AG10803 (cell line): ENCODE measurements at regions not wholly inside any gene's neighbourhood (a gene's known extent, or its start where the extent isn't known, plus 50 kb on each side); places are given as distances from the start of the nearest gene placed in this dataset.
A peak's percentile ranks its signal among the peaks of the same experiment; 100 is the strongest.

ENCODE experiments used
- DNase-seq: peaks from one replicate; pipeline ENCODE4 v3.0.0; 2010; ENCODE audit warnings: low read depth
- H3K4me3 ChIP-seq: 2 replicates; pipeline ENCODE4 v1.5.1; 2011; ENCODE audit warnings: mild to moderate bottlenecking, low read length, control low read depth
- CTCF ChIP-seq: conservative IDR thresholded peaks from 2 replicates; pipeline ENCODE4 v1.5.1; 2011; ENCODE audit warnings: mild to moderate bottlenecking, low read length, control low read depth, inconsistent platforms

DNA sequence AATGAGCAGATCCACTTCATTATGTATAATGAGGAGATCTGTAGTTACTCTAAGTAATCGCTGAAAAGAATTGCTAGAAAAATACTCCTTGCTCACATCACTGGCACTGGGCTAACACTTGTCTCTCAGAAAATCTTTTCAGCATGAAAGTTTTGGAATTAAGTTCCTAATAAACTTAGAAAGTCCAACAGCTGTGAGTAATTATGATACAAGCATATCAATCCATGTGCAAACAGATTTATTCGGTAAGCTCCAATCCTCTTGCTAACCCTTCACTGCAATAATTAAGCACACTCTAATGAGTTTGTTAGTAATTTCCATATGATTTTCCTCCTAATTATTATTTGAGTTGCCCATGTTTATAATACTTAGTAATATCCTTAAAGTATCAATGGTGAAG lies 652.6 kb upstream of the WWC1 start:
- no peak for TF ChIP-seq CTCF

GRCh38 chr5:167639273-167639672 lies 652.2 kb upstream of the WWC1 start:
- no peak overlapping the region for H3K4me3 ChIP-seq
- peak; percentile 72 for DNase-seq
- no peak for TF ChIP-seq CTCF

More for the DNA sequence above, 652.6 kb upstream of the WWC1 start:
- no peak overlapping the region for H3K4me3 ChIP-seq
- no peak for DNase-seq

- peak; percentile 54 for DNase-seq
- H3K4me3 ChIP-seq, result no peak overlapping the region
- no peak for TF ChIP-seq CTCF
Observed at GRCh38 chr5:167639766-167640165, 651.7 kb upstream of the WWC1 start.

DNA sequence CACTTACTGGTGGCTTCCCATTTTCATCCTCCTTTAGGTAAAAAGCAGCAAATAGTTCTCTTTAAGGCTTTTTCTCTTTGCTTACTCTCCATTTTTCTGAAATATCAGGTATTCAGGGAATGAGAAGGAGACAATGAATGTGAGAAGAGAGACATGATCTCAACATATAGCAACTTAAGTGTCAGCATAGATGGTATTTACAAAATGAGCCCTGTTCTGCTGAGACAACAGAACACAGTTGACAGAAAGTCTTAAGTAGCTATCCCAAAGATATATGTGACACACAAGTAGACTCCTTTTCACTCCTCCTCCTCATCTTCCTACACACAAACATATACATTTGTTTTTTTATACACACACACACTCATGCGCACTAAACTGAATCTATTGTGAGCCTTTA lies 649.3 kb upstream of the WWC1 start:
- no peak for DNase-seq
- TF ChIP-seq CTCF, result no peak
- H3K4me3 ChIP-seq, result no peak overlapping the region

- no peak for TF ChIP-seq CTCF
- peak; percentile 98 for DNase-seq
- no peak overlapping the region for H3K4me3 ChIP-seq
Observed at GRCh38 chr5:167642779-167643517, 648.5 kb upstream of the WWC1 start.

DNA sequence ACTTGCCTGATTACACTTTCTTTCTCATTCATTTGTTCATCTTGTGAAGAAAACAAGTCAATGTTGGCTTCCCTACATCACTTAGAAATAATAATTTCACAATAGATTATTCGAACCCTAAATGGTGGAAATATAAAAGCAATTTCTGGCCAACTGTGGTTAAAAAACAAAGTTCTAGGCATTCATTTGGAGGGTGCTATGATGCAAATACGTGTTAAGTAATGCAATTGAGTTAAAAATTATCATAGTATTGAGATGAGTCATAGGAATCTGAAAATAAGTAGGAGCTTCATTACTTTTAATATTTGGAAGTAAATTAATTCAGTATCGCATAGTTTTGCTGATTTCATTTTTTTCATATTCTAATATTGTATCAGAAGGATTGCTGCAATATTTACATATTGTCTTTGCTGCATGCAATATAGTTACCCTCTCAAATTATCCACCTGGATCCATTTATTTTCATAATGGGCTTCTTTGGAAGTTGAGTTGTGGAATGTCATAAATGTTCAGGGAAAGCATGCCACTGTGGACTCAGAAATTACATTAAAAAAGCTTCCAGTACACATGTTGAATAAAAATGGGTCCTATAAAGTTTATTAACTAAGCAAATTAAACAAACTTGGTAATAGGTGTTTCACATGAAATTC lies 647.7 kb upstream of the WWC1 start:
- no peak overlapping the region for H3K4me3 ChIP-seq
- peak; percentile 89 for DNase-seq
- no peak for TF ChIP-seq CTCF

DNA sequence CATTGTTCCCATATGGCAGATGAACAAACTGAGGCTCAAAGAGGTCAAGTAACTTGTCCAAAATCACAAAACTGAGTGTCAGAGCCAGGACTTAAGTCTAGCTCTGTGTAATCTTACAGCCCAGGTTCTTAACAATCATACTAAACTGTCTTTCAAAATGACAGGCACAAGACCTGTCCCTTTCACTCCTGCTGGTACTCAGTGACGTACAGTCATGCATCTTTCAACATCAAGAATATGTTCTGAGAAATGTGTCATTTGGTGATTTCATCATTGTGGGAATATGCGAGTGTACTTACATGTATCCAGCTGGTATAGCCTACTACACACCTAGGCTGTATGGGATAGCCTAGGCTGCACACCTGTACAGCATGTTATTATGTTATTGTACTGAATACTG lies 646.8 kb upstream of the WWC1 start:
- no peak overlapping the region for H3K4me3 ChIP-seq
- TF ChIP-seq CTCF, result no peak
- DNase-seq, result peak; percentile 56
